Glutamatergic neuron (in vitro differentiated cells): ENCODE measurements at regions not wholly inside any gene's neighbourhood (a gene's known extent, or its start where the extent isn't known, plus 50 kb on each side); places are given as distances from the start of the nearest gene placed in this dataset.
A peak's percentile ranks its signal among the peaks of the same experiment; 100 is the strongest.

ENCODE experiments used
- DNase-seq: peaks from one replicate; pipeline ENCODE4 v3.0.0; 2022
- H3K27ac Mint-ChIP-seq: one replicate; pipeline ENCODE4 v1.8.0; 2020; ENCODE audit warnings: mild to moderate bottlenecking, mixed read lengths, inconsistent platforms; ENCODE audit not compliant: unreplicated experiment
- H3K27me3 Mint-ChIP-seq: one replicate; pipeline ENCODE4 v1.8.0; 2020; ENCODE audit warnings: mild to moderate bottlenecking, moderate library complexity, mixed read lengths, inconsistent platforms; ENCODE audit not compliant: unreplicated experiment
- H3K36me3 Mint-ChIP-seq: one replicate; pipeline ENCODE4 v1.8.0; 2020; ENCODE audit warnings: mild to moderate bottlenecking, mixed read lengths, inconsistent platforms; ENCODE audit not compliant: unreplicated experiment
- H3K4me1 Mint-ChIP-seq: one replicate; pipeline ENCODE4 v1.8.0; 2020; ENCODE audit warnings: mild to moderate bottlenecking, low read depth, mixed read lengths, inconsistent platforms; ENCODE audit not compliant: unreplicated experiment
- H3K4me3 Mint-ChIP-seq: one replicate; pipeline ENCODE4 v1.8.0; 2020; ENCODE audit warnings: mild to moderate bottlenecking, mixed read lengths, inconsistent platforms; ENCODE audit not compliant: unreplicated experiment
- H3K9me3 Mint-ChIP-seq: one replicate; pipeline ENCODE4 v1.8.0; 2020; ENCODE audit warnings: mild to moderate bottlenecking, moderate library complexity, mixed read lengths, inconsistent platforms; ENCODE audit not compliant: unreplicated experiment
- CTCF ChIP-seq: fragments of 200-600 bp; sonication (generic); IDR thresholded peaks from one replicate; pipeline ENCODE4 v1.5.0; 2021; ENCODE audit not compliant: partially characterized antibody, unreplicated experiment

- TF ChIP-seq CTCF, result no peak
- Mint-ChIP-seq H3K27ac (peak overlapping the region; percentile 98), H3K36me3 (no peaks in the 10 kb centered on the region), H3K4me3 (peak overlapping the region; percentile 88), H3K4me1 (peaks cover 51% of the 10 kb centered on the region), H3K27me3 (peaks cover 10% of the 10 kb centered on the region), H3K9me3 (peaks cover 7% of the 10 kb centered on the region)
- DNase-seq, result peak; percentile 74
Measured at GRCh38 chr9:129497005-129497812, 123.7 kb downstream of the C9orf50 start.

- Mint-ChIP-seq H3K4me3 (peak overlapping the region; percentile 88), H3K4me1 (peaks cover 47% of the 10 kb centered on the region), H3K36me3 (no peaks in the 10 kb centered on the region), H3K27ac (peak overlapping the region; percentile 98), H3K9me3 (peaks cover 7% of the 10 kb centered on the region), H3K27me3 (peaks cover 13% of the 10 kb centered on the region)
- peak; percentile 99 for DNase-seq
- no peak for TF ChIP-seq CTCF
Measured at GRCh38 chr9:129496473-129497004, 124.4 kb downstream of the C9orf50 start.

- no peak for TF ChIP-seq CTCF
- Mint-ChIP-seq H3K4me1 (peaks cover 48% of the 10 kb centered on the region), H3K4me3 (peak overlapping the region; percentile 79), H3K36me3 (no peaks in the 10 kb centered on the region), H3K9me3 (peaks cover 7% of the 10 kb centered on the region), H3K27me3 (peaks cover 13% of the 10 kb centered on the region), H3K27ac (peak overlapping the region; percentile 98)
- DNase-seq, result peak; percentile 97
Measured at GRCh38 chr9:129495620-129496472, 125.1 kb downstream of the C9orf50 start.

- H3K27ac Mint-ChIP-seq, result peak overlapping the region; percentile 48
- peaks cover 44% of the 10 kb centered on the region for H3K4me1 Mint-ChIP-seq
- no peak overlapping the region for H3K4me3 Mint-ChIP-seq
Measured at GRCh38 chr9:129494113-129494789, 126.7 kb downstream of the C9orf50 start.

More at GRCh38 chr9:129494113-129494789, 126.7 kb downstream of the C9orf50 start:
- no peak for DNase-seq
- H3K9me3 Mint-ChIP-seq, result peaks cover 7% of the 10 kb centered on the region
- H3K36me3 Mint-ChIP-seq, result no peaks in the 10 kb centered on the region
- no peak for TF ChIP-seq CTCF
- peaks cover 13% of the 10 kb centered on the region for H3K27me3 Mint-ChIP-seq
